ENCODE measurements at regions not wholly inside any gene's neighbourhood (a gene's known extent, or its start where the extent isn't known, plus 50 kb on each side); places are given as distances from the start of the nearest gene placed in this dataset.

DNA sequence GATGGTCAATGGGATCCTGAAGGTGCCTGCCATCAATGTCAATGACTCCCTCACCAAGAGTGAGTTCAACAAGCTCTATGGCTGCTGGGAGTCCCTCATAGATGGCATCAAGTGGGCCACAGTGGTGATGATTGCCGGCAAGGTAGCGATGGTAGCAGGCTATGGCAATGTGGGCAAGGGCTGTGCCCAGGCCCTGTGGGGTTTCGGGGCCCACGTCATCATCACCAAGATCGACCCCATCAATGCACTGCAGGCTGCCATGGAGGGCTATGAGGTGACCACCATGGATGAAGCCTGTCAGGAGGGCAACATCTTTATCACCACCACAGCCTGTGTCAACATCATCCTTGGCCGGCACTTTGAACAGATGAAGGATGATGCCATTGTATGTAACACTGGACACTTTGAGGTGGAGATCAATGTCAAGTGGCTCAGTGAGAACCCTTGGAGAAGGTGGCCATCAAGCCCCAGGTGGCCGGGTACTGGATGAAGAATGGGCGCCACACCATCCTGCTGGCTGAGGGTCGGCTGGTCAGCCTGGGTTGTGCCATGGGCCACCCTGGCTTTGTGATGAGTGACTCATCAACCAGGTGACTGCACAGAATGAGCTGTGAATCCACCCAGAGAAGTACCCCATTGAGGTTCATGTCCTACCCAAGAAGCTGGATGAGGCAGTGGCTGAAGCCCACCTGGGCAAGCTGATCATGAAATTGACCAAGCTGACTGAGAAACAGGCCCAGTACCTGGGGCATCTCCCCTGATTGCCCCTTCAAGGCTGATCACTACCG lies 63.0 kb upstream of the ANTXRL start:
- TF ChIP-seq, protein P1, sequence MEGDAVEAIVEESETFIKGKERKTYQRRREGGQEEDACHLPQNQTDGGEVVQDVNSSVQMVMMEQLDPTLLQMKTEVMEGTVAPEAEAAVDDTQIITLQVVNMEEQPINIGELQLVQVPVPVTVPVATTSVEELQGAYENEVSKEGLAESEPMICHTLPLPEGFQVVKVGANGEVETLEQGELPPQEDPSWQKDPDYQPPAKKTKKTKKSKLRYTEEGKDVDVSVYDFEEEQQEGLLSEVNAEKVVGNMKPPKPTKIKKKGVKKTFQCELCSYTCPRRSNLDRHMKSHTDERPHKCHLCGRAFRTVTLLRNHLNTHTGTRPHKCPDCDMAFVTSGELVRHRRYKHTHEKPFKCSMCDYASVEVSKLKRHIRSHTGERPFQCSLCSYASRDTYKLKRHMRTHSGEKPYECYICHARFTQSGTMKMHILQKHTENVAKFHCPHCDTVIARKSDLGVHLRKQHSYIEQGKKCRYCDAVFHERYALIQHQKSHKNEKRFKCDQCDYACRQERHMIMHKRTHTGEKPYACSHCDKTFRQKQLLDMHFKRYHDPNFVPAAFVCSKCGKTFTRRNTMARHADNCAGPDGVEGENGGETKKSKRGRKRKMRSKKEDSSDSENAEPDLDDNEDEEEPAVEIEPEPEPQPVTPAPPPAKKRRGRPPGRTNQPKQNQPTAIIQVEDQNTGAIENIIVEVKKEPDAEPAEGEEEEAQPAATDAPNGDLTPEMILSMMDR (IDR thresholded peaks at IDR 0.05; ENCODE audit: extremely low read depth, missing control alignments), result no peak
- DNase-seq (ENCODE audit: low spot score), result no peak

DNA sequence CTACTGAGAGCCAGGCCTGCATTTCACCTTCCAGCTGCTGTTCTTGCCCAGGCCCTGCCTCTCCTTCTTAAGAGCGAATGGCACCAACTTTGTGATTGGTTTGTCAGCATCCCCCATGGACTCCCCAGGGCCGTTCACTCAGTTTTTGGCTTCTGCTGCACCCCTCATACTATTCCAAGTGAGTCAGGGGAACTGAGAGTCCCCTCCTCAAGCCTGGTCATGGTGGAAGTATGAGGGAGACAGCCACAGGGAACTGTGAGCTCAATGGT lies 62.4 kb upstream of the ANTXRL start:
- TF ChIP-seq, protein P1 (IDR thresholded peaks at IDR 0.05; ENCODE audit: extremely low read depth, missing control alignments), result no peak
- no peak for DNase-seq (ENCODE audit: low spot score)

DNA sequence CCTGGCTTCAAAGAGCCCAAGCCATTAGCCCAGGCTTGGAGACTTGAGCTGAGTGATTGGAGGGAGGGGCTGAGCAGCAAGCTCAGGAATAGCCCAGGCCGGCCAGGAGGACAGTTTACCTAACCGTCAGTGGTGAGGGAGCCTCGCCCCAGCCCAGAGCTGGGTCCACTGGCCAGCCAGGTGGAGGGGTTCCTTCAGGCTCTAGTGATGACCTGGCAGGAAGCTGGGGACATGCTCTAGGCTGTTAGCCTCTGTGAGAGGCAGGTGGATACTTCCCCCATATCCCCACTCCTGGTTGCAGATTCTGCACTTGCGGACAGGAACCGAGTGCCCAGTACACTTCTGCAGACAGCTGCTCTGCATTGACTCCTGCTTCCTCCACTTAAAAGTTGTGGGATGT lies 61.2 kb upstream of the ANTXRL start:
- no peak for DNase-seq (ENCODE audit: low spot score)
- TF ChIP-seq, protein P1 (IDR thresholded peaks at IDR 0.05; ENCODE audit: extremely low read depth, missing control alignments), result no peak

DNA sequence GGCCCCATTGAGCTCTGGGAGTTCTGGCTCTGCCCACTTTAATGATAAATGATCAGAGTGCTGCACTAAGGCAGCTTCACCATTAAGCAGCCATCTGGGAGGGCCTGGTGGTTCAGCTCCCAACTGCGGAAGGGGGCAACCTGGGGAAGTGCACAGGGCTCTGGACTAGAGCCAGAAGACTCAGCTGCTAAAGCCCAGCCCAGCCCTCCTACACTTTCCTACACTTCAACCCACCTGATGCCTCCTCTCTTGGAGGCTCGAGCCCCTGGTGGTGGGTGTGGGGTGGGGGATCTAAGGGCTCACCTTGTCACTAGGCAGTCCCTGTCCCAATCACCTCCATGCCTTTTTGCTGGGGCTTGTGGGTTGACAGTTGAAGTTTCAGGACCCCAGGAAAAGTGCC lies 60.6 kb upstream of the ANTXRL start:
- DNase-seq (ENCODE audit: low spot score), result no peak
- TF ChIP-seq, protein P1 (IDR thresholded peaks at IDR 0.05; ENCODE audit: extremely low read depth, missing control alignments), result no peak

DNA sequence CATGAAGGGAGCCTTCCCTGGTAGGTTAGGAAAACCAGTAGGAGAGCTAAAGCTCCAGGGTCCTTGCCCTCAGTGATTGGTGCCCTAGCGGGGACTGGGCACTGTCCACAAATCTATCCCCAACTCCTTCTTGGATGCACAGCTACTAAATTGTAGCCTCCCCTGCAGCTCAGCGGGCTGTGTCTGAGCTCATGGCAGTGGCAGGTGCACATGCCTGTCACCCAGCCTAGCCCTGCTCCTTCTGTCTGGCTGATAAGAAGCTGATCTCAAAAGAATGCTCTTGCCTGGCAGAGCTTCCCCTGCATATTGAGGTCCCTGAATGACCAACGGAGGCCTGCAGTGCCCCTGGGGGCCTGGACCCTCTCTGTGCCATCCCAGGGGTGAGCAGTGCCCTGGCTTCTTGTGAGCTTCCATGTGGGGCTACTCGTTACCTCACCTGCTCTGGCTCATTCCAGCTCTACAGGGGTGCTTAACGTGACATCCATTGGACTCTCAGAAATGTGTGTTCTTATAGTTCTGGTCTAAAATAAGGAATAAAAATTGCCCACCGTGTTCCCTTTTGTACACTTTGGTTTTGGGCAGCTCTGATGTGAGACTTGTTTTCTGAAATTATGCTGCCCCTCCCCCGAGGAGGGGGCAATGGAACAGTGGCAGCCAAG lies 59.8 kb upstream of the ANTXRL start:
- DNase-seq (ENCODE audit: low spot score), result no peak
- TF ChIP-seq, protein P1 (IDR thresholded peaks at IDR 0.05; ENCODE audit: extremely low read depth, missing control alignments), result no peak

DNA sequence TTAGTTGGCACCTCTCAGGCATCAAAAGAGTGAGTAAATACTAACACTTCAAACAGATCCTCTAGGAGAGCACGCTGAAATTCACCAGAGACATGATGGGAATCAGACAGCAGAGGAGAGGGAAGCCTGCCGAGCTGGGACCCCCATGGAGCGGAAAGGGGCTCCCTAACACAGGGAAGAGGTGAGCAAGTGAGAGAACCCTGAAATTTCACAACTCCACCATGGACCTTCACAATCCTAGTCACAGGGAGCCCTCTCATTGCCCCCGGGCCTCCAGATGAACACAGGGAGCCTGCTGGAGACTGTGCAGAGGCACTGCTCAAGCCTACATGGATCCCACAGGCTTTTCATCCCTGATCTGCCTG lies 59.2 kb upstream of the ANTXRL start:
- DNase-seq (ENCODE audit: low spot score), result no peak
- TF ChIP-seq, protein P1 (IDR thresholded peaks at IDR 0.05; ENCODE audit: extremely low read depth, missing control alignments), result no peak

DNA sequence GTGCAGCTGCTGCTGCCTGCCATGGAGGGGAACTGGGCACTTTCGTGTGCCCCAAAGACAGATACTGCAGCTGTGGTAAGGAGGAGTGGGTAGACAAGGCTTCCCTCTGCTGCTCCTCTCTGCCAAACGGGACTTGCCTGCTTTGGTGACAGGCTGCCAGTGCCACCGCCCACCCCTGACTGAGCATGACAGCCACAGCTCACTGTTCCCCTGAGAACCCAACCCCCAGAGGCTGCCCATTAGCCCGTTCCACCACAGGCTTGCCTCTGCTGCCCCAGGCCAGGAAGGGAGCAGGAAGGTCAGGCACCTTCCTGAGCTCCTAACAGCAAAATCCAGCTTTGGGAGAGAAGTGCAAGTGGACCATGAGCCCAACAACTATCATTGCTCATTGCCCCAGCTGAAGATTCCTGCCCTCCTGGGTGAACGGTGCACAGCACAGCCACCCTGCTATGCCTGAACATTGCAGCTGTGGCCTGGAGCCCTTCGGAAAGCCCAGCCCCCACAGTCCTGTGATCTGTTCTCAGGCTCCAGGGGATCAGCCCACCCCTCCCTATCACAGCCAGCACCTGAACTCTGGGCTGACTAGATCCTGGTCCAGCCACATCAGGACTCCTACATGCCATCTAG lies 58.7 kb upstream of the ANTXRL start:
- TF ChIP-seq, protein P1 (IDR thresholded peaks at IDR 0.05; ENCODE audit: extremely low read depth, missing control alignments), result no peak
- no peak for DNase-seq (ENCODE audit: low spot score)

Measured in GM20000 (cell line).